ENCODE measurements at regions not wholly inside any gene's neighbourhood (a gene's known extent, or its start where the extent isn't known, plus 50 kb on each side); places are given as distances from the start of the nearest gene placed in this dataset.
"Not testable (repeated sequence)": the region's sequence is repeated elsewhere in the genome, so short reads cannot be mapped to it uniquely, and the experiment has no call there.

DNA sequence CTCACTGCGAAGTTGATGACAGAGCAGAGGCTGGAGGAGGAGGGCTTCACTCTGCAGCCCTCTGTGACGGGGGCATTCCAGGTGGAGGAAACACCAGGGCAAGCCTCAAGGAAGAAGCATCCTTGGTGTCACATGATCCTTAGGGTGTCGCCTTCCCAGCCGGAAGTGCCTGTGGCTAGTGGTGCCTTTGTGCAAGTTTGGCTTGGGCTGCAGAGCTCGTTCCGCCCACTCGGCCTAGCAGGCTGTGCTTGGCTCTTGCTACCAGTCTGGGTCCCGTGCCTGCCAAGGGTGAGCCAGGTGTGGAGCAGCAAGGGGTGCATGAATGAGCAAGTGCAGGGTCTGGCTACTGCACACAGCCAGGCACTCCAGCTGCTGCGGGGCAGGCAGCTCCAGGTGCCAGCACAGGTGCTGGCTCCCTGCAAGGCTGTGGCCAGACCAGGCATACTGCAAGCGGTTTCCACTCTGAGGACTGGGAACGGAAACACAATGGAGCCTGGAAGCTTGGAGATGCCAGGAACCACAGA lies 325.3 kb upstream of the SMIM21 start:
- no peak for DNase-seq (ENCODE audit: low spot score)

DNA sequence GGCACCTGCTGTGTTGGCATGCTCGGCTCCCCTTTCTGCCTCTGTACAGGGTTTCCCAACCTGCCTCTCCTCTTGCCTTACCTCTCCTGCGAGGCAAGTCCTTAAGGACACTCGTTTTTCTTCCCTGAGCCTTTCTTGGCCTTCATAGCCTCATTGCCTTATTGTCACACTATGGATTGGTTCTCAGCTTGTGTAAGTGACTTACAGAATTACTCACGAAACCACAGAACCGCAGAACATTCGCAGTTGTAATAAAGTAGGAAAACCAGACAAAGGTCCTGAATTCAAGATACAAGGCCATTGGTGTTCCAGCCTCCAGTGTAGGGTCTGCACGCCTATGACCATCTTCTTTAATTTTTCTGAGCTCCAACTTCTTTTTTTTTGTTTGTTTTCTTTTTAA lies 317.6 kb upstream of the SMIM21 start:
- no peak for DNase-seq (ENCODE audit: low spot score)

DNA sequence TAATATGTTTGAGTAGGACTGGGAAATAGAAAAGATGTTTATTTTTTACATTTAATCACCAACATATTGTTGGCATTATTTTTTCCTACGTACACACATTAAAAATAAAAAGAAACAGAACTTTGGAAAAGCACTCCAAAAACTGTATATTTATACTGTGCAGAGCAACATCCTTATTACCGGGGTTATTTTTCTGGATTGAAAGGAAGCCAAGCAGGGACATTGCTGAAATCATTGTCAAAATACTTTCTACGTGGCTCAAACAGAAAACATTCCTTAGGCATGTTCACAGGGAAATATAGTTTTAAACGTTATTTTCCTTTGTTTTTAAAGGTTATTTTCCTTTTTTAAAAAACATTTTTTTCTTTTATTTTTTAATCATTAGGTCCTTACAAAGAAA lies 315.0 kb upstream of the SMIM21 start:
- no peak for DNase-seq (ENCODE audit: low spot score)

DNA sequence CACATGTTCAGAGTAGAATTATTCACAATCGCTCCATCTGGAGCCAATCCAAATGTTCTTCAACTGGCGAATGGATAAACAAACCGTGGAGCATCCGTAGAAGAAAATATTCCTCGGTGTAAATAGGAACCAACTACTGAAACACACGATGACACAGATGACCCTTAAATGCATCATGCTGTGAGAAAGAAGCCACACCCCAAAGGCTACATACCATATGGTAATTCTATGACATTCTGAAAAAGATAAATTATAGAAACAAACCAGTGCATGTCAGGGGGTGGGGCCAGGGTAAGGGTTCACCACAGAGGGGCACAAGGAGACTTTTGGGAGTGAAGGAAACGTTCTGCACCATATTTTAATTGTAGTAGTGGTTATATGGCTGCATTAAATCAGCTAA lies 312.2 kb upstream of the SMIM21 start:
- DNase-seq (ENCODE audit: low spot score), result no peak

DNA sequence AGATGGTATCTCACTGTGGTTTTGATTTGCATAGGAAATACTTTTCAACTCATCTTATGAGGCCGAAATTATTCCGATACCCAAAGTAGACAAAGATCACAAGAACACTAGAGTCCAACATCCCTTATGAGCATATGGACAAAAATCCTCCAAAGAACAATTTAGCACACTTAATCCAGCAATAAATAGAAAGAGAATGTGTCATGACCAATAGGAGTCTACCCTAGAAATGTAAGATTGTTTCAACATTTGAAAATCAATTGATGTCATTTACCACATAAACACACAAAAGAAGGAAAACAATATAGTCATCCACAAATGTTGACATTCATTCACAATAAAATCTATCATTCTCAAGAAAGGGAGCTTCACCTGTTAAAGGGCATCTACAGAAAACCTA lies 307.8 kb upstream of the SMIM21 start:
- no peak for DNase-seq (ENCODE audit: low spot score)

DNA sequence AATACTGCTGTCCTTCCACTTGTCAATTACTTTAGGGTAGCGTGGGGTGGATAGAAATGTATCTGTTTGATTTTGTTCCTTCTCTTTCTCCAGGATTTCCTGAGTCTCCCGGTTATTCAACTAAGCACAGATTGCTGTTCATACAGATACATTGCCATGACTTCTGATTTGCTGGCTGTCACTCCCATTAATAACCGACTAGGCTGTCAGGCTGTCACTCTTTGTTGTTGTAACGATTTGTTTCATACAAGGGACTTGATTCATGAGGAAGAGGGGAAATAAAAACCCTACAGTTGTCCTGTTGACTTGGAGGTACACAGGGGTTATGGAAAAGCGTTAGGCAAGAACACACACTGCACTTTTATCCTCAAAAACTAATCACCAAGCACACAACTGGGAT lies 302.7 kb upstream of the SMIM21 start:
- DNase-seq (ENCODE audit: low spot score), result no peak

DNA sequence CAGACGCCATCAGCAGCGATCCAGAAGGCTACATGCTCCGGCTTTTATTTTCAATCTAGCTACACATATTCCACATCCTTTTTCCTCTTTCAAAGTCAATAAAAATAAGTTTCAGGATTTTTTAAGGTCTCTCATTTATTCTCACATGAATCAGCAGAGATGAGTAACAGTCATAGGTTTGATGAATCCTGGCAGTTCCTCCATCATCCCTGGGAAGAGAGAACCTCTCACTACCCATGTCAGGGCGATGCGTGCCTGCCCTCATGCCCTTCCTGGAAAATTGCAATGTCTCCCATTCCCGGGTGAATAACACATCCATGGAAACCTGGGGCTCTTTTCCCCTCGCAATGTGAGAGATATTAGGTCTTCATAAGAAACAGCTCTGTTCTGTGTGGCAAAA lies 301.1 kb upstream of the SMIM21 start:
- no peak for DNase-seq (ENCODE audit: low spot score)

DNA sequence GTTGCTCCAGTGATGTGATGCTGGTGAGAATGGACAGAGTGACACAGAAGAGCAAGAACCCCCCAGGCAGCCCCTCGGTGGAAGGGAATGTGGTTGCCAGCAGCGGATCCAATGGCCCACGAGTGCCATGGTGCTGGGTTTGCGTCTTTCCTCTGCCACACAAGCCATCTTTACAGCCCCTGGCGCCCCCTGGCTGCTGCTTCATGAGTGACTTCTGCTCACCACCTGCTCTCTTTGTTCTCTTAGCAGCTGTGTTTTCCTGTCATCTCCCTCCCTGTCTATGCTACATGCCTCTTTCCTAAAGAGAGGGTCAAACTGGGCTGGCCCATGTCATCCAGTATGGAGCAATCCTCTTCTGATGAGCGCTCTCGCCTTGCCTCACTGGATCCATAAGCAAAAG lies 300.0 kb upstream of the SMIM21 start:
- DNase-seq (ENCODE audit: low spot score), result no peak

DNA sequence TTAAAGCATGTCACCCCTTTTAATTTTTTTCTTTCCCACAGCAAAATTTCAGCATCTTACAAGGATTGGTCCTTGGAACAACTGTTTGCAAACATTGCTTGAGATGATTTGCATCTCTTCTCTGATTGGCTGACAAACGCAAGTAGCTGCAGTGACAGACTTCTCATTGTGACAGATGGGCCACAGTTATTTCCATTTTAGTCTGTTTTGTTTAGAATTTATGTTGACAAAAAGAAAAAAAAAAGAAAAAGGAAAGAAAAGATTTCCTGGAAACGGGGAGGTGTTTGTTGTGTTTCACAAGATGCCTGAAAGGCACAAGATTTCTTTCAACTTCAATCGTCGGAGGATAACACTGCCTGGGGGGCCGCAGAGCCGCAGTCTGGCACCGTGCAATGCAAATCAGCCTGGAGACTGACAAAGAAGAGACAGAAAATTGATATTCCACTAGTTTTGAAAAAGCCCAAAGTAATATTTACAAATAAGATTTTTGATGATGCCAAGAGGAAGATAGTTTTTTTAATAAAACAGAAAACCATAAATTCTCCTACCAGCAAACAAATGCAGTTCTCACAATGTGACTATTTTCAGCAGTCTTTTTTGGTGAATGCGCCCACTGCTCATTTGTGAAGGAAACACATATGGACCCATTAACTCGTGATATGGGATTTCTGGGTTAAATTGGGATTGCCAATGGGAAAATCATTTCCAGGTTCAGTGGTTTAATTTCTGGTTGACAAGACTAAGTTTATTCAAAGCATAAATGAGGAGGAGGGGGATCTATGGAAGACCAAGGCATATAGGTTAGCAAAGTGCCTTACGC lies 296.2 kb upstream of the SMIM21 start:
- DNase-seq (ENCODE audit: low spot score), result no peak

DNA sequence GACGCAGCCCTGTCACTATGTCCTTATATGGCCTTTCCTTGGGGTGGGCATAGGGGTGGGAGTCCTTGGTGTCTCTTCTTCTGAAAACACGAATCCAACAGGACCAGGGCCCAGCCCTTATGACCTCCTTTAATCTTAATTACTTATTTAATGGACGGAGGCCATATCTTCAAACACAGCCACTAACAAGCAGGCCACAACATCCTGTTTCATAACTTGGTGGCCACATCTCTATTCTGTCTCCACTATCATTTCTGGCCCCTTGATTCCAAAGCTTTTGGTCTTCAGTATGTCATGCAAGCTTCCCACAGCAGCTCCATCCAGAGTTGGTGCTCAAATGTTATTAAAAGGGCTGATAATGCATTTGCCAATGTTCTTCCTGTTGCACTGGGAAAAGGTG lies 287.3 kb upstream of the SMIM21 start:
- no peak for DNase-seq (ENCODE audit: low spot score)

DNA sequence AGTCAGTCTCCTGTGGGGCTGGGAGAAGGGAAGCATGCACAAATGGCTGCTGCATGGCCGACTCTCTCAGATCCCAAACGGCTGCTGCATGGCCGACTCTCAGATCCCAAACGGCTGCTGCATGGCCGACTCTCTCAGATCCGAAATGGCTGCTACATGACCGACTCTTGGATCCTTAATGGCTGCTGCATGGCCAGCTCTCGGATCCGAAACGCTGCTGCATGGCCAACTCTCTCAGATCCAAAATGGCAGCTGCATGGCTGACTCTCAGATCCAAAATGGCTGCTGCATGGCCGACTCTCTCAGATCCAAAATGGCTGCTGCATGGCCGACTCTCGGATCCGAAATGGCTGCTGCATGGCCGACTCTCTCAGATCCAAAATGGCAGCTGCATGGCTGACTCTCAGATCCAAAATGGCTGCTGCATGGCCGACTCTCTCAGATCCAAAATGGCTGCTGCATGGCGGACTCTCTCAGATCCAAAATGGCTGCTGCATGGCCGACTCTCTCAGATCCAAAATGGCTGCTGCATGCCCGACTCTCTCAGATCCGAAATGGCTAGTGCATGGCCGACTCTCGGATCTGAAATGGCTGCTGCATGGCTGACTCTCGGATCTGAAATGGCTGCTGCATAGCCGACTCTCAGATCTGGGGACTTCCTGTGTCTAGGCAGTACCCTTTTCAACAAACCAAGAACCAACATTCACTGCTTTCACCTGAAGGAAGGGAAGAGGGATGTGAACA lies 284.8 kb upstream of the SMIM21 start:
- not testable (repeated sequence) for DNase-seq (ENCODE audit: low spot score)

DNA sequence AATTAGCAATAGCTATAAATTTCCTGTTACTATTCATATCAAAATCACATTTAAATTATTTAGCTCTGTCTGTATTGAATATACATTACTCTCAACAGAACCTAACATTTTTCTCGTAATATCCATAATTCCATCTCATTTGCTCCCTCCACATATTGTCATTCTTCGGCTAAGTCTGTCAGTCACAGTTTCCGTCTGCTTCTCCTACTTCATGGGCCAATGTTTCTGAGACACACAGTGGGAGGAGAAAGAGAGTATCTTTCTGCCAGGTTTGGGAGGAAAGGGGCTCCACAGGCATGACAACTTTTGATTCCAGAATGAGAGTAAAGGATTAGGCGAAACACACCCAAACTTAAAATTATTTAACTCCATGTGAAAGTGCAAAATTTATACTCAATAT lies 273.1 kb upstream of the SMIM21 start:
- no peak for DNase-seq (ENCODE audit: low spot score)

DNA sequence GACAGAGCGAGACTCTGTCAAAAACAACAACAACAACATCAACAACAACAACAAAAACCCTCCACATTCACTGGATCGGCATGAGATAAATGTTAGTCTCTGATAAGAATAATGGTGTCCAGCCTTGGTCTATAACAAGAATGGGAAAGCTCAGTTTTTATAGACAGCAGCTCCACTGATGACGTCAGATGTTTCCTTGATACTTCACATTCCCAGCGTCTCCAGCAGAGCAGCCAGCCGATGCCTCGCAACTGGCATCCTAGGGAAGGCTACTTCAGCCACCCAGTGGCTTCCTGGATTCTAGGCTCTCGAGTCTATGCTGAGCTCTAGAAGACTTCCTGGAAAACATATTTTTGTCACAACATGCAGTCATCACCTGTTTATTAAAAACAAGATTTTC lies 271.4 kb upstream of the SMIM21 start:
- DNase-seq (ENCODE audit: low spot score), result no peak

DNA sequence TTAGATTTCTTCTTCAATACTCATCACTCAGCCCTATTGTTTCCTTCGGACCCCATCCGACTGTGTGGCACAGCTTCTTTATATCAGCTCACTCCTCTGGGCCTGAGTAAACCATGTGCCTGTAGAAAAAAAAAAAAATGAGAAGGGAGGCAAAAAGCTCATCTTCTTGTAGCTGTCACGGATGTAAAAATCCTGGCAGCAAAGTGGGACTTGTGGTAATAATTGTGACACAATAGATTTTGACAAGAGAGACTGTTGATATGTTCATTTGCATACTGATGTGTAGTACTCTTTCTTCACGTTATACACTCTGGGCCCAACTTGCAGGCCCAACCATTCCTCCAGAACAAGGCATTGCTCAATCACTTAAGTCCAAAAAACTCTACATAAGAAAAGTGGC lies 270.0 kb upstream of the SMIM21 start:
- no peak for DNase-seq (ENCODE audit: low spot score)

DNA sequence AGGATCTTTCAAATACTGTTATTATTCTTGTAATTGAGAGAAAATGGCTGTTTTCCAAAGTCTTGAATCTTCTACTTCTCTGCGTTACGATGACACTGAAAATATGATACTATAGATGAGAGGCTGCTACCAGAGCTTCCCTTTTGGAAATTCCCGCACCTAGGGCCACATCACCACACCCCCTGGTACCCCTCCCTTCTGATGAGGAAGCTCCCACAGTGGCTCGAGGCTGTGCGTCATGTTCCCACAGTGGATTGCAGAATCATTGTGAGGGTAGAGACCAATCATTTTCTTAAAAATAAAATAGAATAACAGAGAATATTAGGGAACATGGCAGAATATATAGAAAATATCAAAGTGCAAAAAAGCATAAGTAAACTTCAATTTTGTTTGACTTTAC lies 268.9 kb upstream of the SMIM21 start:
- no peak for DNase-seq (ENCODE audit: low spot score)

DNA sequence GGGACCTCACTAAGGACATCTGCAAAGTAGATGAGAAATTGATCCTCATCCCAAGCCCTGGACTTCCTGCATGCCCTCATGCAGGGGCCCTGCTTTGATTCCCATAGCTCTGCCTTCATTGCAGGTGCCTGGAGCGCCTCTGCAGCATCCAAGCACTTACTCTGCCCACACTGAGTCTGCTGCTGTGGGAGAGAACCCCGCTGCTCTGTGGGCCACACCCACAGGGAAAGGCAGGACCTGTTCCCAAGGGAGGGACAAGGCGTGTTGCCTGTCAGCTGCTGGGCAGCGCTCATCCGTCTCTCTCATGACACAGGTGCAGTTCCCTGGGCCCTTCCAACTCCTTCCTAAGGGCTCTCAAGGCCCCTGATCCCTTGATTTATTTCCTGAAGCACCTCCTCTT lies 266.8 kb upstream of the SMIM21 start:
- no peak for DNase-seq (ENCODE audit: low spot score)

DNA sequence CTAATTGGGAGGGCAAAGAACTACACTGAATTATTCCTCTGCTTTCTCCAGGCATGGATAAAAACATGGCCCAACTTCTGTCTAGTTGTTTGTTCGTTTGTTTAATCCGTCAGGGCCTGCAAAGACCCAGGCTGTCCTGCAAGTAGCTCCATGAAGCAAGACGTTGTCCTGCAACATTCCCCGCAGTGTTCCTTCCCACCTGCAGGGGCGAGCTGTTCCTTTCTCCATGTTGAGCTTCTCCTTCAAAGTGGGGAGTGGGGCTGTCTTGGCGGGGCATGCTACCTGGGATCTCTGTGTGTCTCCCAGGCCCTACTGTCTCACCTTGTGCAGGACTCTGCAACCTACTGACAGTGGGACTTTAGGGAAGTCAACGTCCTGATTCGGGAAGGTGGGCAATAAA lies 264.0 kb upstream of the SMIM21 start:
- DNase-seq (ENCODE audit: low spot score), result no peak

DNA sequence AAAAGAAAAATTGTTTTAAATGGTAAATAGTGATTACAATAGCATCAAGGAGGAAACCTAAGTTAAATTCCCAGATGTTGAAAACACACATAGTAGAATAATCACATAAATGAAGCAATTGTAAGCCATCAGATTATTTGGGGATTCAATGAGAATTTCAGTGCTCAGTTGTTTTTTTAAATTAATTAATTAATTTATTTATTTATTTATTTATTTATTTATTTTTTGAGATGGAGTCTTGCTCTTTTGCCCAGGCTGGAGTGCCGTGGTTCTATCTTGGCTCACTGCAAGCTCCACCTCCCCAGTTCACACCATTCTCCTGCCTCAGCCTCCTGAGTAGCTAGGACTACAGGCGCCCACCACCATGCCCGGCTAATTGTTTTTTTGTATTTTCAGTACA lies 262.8 kb upstream of the SMIM21 start:
- not testable (repeated sequence) for DNase-seq (ENCODE audit: low spot score)

DNA sequence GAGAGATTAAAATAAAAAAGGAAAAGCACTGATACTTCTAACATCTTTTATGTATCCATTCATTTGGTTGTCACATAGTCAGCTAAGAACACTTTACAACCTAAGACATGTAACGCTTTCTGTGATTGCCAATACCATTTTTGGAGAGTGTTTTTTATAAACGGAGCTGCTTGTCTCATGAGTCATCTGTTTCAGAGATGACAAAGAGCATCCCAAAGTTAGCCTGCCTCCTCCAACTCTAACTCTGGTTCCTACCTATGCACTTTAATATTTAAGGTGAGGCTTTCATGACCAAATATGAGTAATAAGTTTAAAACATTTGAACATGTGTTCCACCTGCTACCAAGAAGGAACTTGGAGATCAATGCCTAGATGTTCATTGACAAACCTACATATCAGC lies 260.1 kb upstream of the SMIM21 start:
- no peak for DNase-seq (ENCODE audit: low spot score)

DNA sequence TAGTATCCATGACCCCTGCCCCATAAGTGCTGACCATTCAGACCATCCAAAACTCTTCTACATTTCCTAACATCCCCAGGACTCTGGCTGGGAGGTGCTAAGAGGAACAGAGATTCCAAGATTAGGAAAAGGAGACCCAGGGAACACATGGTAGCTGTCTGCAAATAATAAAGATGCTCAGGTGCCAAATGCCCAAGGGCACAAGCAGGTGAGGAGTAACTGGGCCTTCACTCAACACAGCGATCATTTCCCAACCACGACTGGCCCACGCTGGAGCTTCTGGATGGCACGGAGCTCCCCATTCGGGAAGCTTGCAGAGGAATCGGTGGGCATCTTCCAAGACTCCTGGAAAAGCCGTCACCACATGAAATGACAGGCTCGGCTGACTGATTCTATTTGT lies 255.9 kb upstream of the SMIM21 start:
- DNase-seq (ENCODE audit: low spot score), result no peak

DNA sequence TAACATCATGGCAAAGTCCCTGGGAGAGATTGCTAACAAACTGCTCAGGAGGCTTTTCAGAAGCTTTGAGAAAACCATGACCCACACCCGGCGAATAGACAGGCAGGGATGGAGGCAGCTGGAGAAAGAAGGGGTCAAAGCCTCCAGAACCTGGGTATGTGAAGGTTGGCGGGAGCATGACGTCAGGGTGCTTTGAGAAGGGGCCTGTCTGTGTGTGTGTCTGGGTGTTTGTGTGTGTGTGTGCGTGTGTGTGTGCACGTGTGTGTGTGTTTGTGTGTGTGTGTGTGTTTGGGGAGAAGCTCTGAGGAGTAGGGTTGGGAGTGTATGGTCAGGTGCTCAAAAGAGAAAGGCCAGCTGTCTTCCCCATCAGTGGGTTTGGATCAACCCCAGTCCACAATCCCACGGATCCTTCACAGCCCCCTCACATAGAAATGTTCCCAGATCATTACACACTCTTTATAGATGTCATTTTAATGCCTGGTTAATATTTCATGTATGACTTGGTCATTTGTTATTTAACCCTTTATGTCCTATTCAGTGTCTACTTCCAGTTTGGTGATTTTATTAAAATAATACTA lies 254.1 kb upstream of the SMIM21 start:
- DNase-seq (ENCODE audit: low spot score), result no peak

DNA sequence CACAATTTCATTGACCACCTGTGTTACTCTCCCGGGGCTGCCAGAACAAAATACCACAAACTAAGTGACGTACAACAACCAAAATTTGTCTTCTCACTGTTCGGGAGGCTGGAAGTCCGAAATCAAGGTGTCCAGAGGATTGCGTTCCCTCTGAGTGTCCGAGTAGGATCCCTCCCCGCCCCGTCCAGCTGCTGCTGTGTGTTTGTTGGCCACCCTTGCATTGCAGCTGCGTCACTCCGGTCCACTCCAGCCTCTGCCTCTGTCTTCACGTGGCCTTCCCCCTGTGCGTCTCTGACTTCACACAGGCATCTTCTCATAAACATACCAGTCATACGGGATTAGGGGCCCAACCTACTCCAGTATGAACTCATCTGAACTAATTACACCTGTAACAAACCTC lies 251.8 kb upstream of the SMIM21 start:
- no peak for DNase-seq (ENCODE audit: low spot score)

DNA sequence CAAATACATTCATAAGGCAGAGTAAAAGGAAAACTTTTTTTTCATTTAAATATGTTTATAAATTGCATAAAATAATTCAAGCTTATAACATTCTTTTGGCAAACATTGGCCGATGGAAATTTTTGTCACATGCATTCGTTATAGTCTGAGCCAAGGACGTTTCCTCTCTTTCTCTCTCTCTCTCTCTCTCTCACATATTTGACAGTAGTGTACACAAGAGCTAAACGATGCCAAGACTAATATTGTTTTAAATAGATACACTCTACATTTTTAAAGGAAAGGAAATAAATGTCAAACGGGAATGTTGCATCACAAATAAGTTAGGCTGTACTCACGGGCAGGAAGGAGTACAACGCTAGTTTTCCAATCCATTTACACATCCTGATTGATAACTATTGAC lies 251.1 kb upstream of the SMIM21 start:
- no peak for DNase-seq (ENCODE audit: low spot score)
